Large intestine (tissue), 3 donors: ENCODE measurements at regions not wholly inside any gene's neighbourhood (a gene's known extent, or its start where the extent isn't known, plus 50 kb on each side); places are given as distances from the start of the nearest gene placed in this dataset.

Experiments used
- DNase-seq, 2 donors: peaks; one replicate each; pipeline versions ENCODE4 v3.0.0 to v3.0.0-alpha.2; 2013
- H3K27ac ChIP-seq: one replicate; pipeline ENCODE4 v1.5.1; 2013; ENCODE audit warnings: low read length
- H3K27me3 ChIP-seq: 2 replicates; pipeline ENCODE4 v1.6.1; 2013; ENCODE audit warnings: low read length; ENCODE audit not compliant: control insufficient read depth, insufficient read depth
- H3K36me3 ChIP-seq: 2 replicates; pipeline ENCODE4 v1.6.1; 2013; ENCODE audit warnings: low read length; ENCODE audit not compliant: control insufficient read depth, insufficient read depth
- H3K4me1 ChIP-seq: one replicate; pipeline ENCODE4 v1.6.1; 2013; ENCODE audit warnings: low read length; ENCODE audit not compliant: control insufficient read depth, insufficient read depth
- H3K4me3 ChIP-seq: one replicate; pipeline ENCODE4 v1.5.1; 2013; ENCODE audit warnings: low read length
- H3K9me3 ChIP-seq: one replicate; pipeline ENCODE4 v1.6.1; 2013; ENCODE audit warnings: mild to moderate bottlenecking, low read depth, low read length, moderate library complexity; ENCODE audit not compliant: control insufficient read depth
- WGBS: methylation state at CpG from one replicate; pipeline ENCODE4 v1.1.5; 2013; ENCODE audit warnings: low lambda C conversion rate; ENCODE audit not compliant: insufficient coverage; 5-methylcytosine and 5-hydroxymethylcytosine counted together

GRCh38 chr7:25849500-25850184 lies 302.4 kb upstream of the NFE2L3 start:
- 75% methylated on average over 2 of the region's 9 CpGs for WGBS
- Histone ChIP-seq H3K27ac (peak overlapping the region; percentile 51), H3K27me3 (peaks cover 33% of the 10 kb centered on the region), H3K4me3 (no peak overlapping the region), H3K4me1 (peaks cover 18% of the 10 kb centered on the region), H3K9me3 (no peaks in the 10 kb centered on the region), H3K36me3 (no peaks in the 10 kb centered on the region)
- peak in 1 of 2 donors; percentile 75 for DNase-seq

GRCh38 chr7:25850216-25850615 lies 301.8 kb upstream of the NFE2L3 start:
- H3K36me3 ChIP-seq: no peaks in the 10 kb centered on the region
- DNase-seq: no peak
- H3K4me1 ChIP-seq: peaks cover 14% of the 10 kb centered on the region
- peaks cover 38% of the 10 kb centered on the region for H3K27me3 ChIP-seq
- H3K9me3 ChIP-seq: no peaks in the 10 kb centered on the region
- peak overlapping the region; percentile 51 for H3K27ac ChIP-seq
- no peak overlapping the region for H3K4me3 ChIP-seq

DNA sequence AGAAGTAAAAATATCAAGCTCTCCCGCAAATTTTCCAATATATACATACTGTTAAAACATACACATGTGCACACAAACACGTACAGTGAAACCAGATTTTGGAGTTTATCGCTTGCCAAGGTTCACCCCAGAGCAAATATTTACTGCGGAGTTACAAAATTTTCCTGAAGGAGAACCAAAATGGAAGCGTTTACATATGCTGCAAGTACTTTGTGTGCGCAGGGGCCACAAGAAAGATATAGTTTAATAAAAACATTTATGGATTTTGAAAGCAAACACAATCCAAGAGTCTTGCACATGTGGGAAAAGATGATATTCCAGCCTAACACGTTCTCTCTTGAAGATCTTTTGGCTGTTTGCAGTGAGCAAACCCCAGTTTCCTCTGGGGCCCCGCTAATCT lies 301.3 kb upstream of the NFE2L3 start:
- H3K27ac ChIP-seq: peak overlapping the region; percentile 28
- H3K4me3 ChIP-seq: no peak overlapping the region
- peaks cover 42% of the 10 kb centered on the region for H3K27me3 ChIP-seq
- peaks cover 10% of the 10 kb centered on the region for H3K4me1 ChIP-seq
- H3K36me3 ChIP-seq: no peaks in the 10 kb centered on the region
- WGBS: 50% methylated on average over 2 of the region's 8 CpGs
- peak in 1 of 2 donors; percentile 18 for DNase-seq
- no peaks in the 10 kb centered on the region for H3K9me3 ChIP-seq

GRCh38 chr7:25851332-25852210 lies 300.4 kb upstream of the NFE2L3 start:
- H3K27me3 ChIP-seq: peaks cover 50% of the 10 kb centered on the region
- peaks cover 17% of the 10 kb centered on the region for H3K4me1 ChIP-seq
- DNase-seq: peak in 1 of 2 donors; percentile 73
- peak overlapping the region; percentile 43 for H3K27ac ChIP-seq
- WGBS: 22% methylated on average over 4 of the region's 33 CpGs
- no peak overlapping the region for H3K4me3 ChIP-seq
- no peaks in the 10 kb centered on the region for H3K9me3 ChIP-seq
- H3K36me3 ChIP-seq: no peaks in the 10 kb centered on the region

DNA sequence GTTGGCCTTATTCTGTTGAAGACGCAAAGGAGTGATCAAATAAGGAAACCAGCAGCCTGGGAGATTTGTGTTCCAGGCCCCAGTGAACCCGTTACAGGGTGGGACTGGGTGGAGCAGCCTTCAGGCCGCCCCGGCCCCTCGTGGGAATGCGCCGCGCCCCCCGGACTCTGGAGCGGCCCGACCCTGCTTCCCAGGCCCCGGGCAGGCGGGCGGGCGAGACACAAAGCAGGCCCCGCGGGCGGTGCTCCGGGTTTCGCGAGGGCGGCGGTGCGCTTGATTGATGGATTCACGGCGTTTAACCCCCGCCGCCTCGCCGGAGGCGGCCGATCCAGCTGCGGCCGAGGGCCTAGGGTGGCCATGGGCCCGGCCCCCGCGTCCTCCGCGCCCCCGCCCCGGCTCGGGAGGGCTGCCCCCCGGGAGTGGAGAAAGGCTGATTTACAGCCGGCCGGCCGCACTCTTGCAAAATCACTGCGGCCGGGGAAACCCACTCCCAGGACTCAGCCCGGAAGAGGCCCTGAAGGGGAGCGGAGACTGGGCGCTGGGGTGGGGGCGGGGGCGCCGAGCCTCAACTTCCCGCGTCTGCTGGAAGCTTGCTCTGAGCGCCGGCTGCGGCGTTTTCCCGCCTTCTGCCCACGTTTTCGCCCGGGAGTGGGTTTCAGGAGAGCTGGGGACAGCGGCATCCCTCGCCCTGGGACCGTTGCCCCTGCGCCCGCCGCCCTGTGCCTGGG lies 299.6 kb upstream of the NFE2L3 start:
- no peak overlapping the region for H3K4me3 ChIP-seq
- peak in 1 of 2 donors; percentile 72 for DNase-seq
- H3K27me3 ChIP-seq: peaks cover 58% of the 10 kb centered on the region

DNA sequence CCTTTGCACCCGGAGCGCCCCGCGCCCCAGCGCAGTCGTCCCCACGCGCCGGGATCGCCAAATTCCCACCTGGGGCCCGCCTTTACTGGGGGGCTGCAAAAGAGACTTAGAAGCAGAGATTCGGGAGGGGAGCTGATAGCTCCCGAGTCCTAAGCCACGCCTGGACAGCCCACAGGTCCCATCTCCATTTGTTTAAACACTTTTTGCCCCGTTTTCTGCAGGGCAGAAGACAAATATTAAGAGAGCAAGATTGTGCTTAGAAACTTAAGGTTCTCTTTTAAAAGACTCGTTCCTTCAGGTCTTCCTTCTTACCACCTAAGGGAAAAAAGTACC lies 299.1 kb upstream of the NFE2L3 start:
- H3K36me3 ChIP-seq: no peaks in the 10 kb centered on the region
- no peaks in the 10 kb centered on the region for H3K9me3 ChIP-seq
- no peak overlapping the region for H3K4me3 ChIP-seq
- peaks cover 23% of the 10 kb centered on the region for H3K4me1 ChIP-seq
- no peak for DNase-seq
- peaks cover 64% of the 10 kb centered on the region for H3K27me3 ChIP-seq
- peak overlapping the region; percentile 21 for H3K27ac ChIP-seq
- 0% methylated on average over 1 of the region's 16 CpGs for WGBS

More for the DNA sequence above, 299.6 kb upstream of the NFE2L3 start:
- no peaks in the 10 kb centered on the region for H3K36me3 ChIP-seq
- peaks cover 23% of the 10 kb centered on the region for H3K4me1 ChIP-seq
- peak overlapping the region; percentile 43 for H3K27ac ChIP-seq
- no peaks in the 10 kb centered on the region for H3K9me3 ChIP-seq
- WGBS: no CpG with 5 or more reads among the region's 70 CpGs

GRCh38 chr7:25853314-25853713 lies 298.7 kb upstream of the NFE2L3 start:
- Histone ChIP-seq H3K4me3 (no peak overlapping the region), H3K9me3 (peaks cover 2% of the 10 kb centered on the region), H3K27ac (peak overlapping the region; percentile 21), H3K36me3 (no peaks in the 10 kb centered on the region), H3K27me3 (peaks cover 68% of the 10 kb centered on the region), H3K4me1 (peaks cover 23% of the 10 kb centered on the region)
- 13% methylated on average over 6 of the region's 7 CpGs for WGBS
- DNase-seq: peak in 1 of 2 donors; percentile 11

- peaks cover 75% of the 10 kb centered on the region for H3K27me3 ChIP-seq
Observed at GRCh38 chr7:25854059-25854458, 297.9 kb upstream of the NFE2L3 start.

GRCh38 chr7:25854608-25855497 lies 297.1 kb upstream of the NFE2L3 start:
- Histone ChIP-seq H3K27ac (peak overlapping the region; percentile 11), H3K36me3 (no peaks in the 10 kb centered on the region), H3K27me3 (peaks cover 83% of the 10 kb centered on the region), H3K4me1 (peaks cover 19% of the 10 kb centered on the region), H3K9me3 (peaks cover 9% of the 10 kb centered on the region), H3K4me3 (no peak overlapping the region)
- 0% methylated on average over 3 of the region's 20 CpGs for WGBS
- DNase-seq: peak; percentile 87 to 92

More at GRCh38 chr7:25854059-25854458, 297.9 kb upstream of the NFE2L3 start:
- Histone ChIP-seq H3K4me1 (peaks cover 23% of the 10 kb centered on the region), H3K9me3 (peaks cover 9% of the 10 kb centered on the region), H3K36me3 (no peaks in the 10 kb centered on the region), H3K27ac (peak overlapping the region; percentile 6), H3K4me3 (no peak overlapping the region)
- peak in 1 of 2 donors; percentile 31 for DNase-seq
- no CpG with 5 or more reads among the region's 14 CpGs for WGBS
